ENCODE measurements at regions not wholly inside any gene's neighbourhood (a gene's known extent, or its start where the extent isn't known, plus 50 kb on each side); places are given as distances from the start of the nearest gene placed in this dataset.

GRCh38 chr4:147059064-147059731, 113.5 kb upstream of the TTC29 start:
- no peak for TF ChIP-seq CTCF (conservative IDR thresholded peaks at IDR 0.05; ENCODE audit: low read length)
- TF ChIP-seq EZH2phosphoT487 (IDR thresholded peaks at IDR 0.05; ENCODE audit: borderline replicate concordance), result no peak

Measured in Loucy (cell line).